Memory B cell (primary cell): ENCODE measurements at regions not wholly inside any gene's neighbourhood (a gene's known extent, or its start where the extent isn't known, plus 50 kb on each side); places are given as distances from the start of the nearest gene placed in this dataset.
"Not testable (repeated sequence)": the region's sequence is repeated elsewhere in the genome, so short reads cannot be mapped to it uniquely, and the experiment has no call there.

Experiments used
- ATAC-seq: fragments of 150-1000 bp; cut with Tn5 transposase; 2 replicates; pipeline ENCODE4 v1.10.0; 2021; ENCODE audit warnings: low read depth, mild to moderate bottlenecking, moderate library complexity
- DNase-seq, 2 donors: peaks; one replicate each; pipeline ENCODE4 v3.0.0; 2022; ENCODE audit warnings: low spot score in 2 of 2
- H3K27ac Mint-ChIP-seq: one replicate; pipeline ENCODE4 v1.8.0; 2022; ENCODE audit warnings: mild to moderate bottlenecking, moderate library complexity, mixed read lengths
- H3K27me3 Mint-ChIP-seq: one replicate; pipeline ENCODE4 v1.8.0; 2022; ENCODE audit warnings: mixed read lengths
- H3K36me3 Mint-ChIP-seq: one replicate; pipeline ENCODE4 v1.8.0; 2022; ENCODE audit warnings: mild to moderate bottlenecking, mixed read lengths
- H3K4me1 Mint-ChIP-seq: one replicate; pipeline ENCODE4 v1.8.0; 2022; ENCODE audit warnings: mixed read lengths
- H3K4me3 Mint-ChIP-seq: one replicate; pipeline ENCODE4 v1.8.0; 2022; ENCODE audit warnings: mild to moderate bottlenecking, moderate library complexity, mixed read lengths
- H3K9me3 Mint-ChIP-seq: one replicate; pipeline ENCODE4 v1.8.0; 2022; ENCODE audit warnings: mixed read lengths

DNA sequence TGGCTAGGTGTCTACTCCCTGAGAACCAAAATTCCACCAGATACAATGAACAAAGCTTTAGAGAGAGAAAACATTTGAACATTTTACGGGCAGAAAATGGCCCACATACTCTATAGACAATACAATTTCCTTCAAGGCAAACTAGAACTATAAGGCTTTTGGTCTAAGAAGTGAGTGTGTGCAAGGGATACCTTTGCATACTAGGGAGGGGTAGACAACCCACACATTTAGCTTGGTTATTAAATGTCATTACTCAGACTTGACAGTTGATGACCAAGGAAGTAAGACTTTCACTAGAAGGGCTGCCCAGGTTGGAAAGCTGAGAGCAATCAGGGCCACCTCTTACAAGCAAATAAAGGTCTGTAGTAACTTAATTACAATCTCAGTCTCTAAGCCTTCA is 64.0 kb upstream of the PLEKHM1 start:
- H3K27me3 Mint-ChIP-seq, H3K36me3 Mint-ChIP-seq, H3K27ac Mint-ChIP-seq, H3K9me3 Mint-ChIP-seq, ATAC-seq, H3K4me3 Mint-ChIP-seq, H3K4me1 Mint-ChIP-seq, DNase-seq: not testable (repeated sequence)

GRCh38 chr17:45558821-45559220 is 68.3 kb upstream of the PLEKHM1 start:
- not testable (repeated sequence) for H3K27me3 Mint-ChIP-seq, H3K9me3 Mint-ChIP-seq, ATAC-seq, H3K36me3 Mint-ChIP-seq, DNase-seq, H3K4me1 Mint-ChIP-seq, H3K4me3 Mint-ChIP-seq, H3K27ac Mint-ChIP-seq

DNA sequence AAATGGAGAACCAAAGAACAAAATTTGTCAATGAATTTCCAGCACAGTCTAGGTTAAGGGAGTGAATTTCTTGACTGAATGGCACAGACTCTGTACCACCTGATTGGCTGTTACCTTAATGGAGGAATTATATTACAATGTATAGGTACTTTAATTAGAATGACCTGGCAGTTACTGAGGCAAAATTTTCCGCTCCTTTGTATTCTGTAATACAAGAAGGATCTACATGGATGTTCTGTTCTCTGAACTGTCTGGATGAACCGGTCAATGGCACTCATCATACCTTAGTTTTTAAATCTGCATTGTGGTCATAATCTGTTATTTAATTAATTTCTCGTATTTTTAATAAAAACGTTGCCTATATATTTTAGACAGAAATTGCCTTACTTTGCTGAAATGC is 72.3 kb upstream of the PLEKHM1 start:
- H3K27ac Mint-ChIP-seq, ATAC-seq, H3K9me3 Mint-ChIP-seq, DNase-seq, H3K36me3 Mint-ChIP-seq, H3K4me1 Mint-ChIP-seq, H3K4me3 Mint-ChIP-seq, H3K27me3 Mint-ChIP-seq: not testable (repeated sequence)

GRCh38 chr17:45563283-45563682 is 72.8 kb upstream of the PLEKHM1 start:
- H3K4me1 Mint-ChIP-seq, DNase-seq, H3K9me3 Mint-ChIP-seq, H3K4me3 Mint-ChIP-seq, H3K27me3 Mint-ChIP-seq, H3K27ac Mint-ChIP-seq, ATAC-seq, H3K36me3 Mint-ChIP-seq: not testable (repeated sequence)

- H3K27ac Mint-ChIP-seq, DNase-seq, ATAC-seq, H3K27me3 Mint-ChIP-seq, H3K9me3 Mint-ChIP-seq, H3K4me3 Mint-ChIP-seq, H3K36me3 Mint-ChIP-seq: not testable (repeated sequence)
- peaks cover 10% of the 10 kb centered on the region for H3K4me1 Mint-ChIP-seq
These were observed 77.8 kb upstream of the PLEKHM1 start for GRCh38 chr17:45568275-45568674.

- H3K4me3 Mint-ChIP-seq, DNase-seq, H3K27me3 Mint-ChIP-seq, ATAC-seq, H3K9me3 Mint-ChIP-seq: not testable (repeated sequence)
- peaks cover 40% of the 10 kb centered on the region for H3K4me1 Mint-ChIP-seq
- H3K27ac Mint-ChIP-seq: peak overlapping the region; percentile 5
- H3K36me3 Mint-ChIP-seq: peaks cover 18% of the 10 kb centered on the region
These were observed 82.8 kb upstream of the PLEKHM1 start for GRCh38 chr17:45573326-45573725.

DNA sequence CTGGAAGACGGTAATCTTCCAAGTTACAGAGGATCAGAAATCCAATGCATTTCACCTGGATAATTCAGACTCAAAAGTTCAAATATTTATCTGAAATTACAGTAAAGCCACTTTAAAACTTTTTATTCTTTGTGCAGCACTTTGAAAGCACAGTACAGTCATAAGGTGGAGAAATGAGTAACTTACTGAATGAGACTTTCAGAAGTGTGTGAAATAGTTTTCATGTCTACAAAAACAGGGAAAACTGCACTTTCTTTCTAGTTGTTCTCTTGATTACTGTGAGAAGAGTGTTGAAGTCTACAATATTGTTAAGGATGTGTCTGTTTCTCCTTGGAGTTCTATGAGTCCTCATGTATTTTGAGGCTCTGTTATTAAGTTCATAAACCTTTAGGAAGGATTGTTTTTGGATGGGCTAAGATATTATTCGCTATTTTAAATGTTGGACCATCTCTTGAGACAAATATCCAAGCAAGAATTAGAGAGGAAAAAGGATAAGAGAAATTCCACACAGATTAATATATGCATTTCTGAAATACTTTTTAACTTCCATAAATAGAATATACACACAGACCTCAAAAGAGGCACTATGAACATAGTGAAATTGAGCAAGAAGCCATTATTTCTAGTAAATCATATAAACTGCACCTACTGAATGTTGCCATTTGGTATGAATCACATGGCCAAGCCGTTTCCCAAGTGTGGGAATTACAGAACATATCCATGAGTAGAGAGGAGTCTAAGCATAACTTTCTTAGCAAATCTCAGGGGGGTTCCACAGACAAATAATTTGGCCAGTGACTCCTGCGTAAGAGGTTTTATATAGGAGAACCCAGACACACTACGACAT is 83.6 kb upstream of the PLEKHM1 start:
- Mint-ChIP-seq H3K9me3 (no peaks in the 10 kb centered on the region), H3K4me1 (peaks cover 43% of the 10 kb centered on the region), H3K27ac (peak overlapping the region; percentile 5), H3K36me3 (peaks cover 18% of the 10 kb centered on the region), H3K27me3 (no peaks in the 10 kb centered on the region), H3K4me3 (no peak overlapping the region)
- ATAC-seq (no peak), DNase-seq (no peak)

DNA sequence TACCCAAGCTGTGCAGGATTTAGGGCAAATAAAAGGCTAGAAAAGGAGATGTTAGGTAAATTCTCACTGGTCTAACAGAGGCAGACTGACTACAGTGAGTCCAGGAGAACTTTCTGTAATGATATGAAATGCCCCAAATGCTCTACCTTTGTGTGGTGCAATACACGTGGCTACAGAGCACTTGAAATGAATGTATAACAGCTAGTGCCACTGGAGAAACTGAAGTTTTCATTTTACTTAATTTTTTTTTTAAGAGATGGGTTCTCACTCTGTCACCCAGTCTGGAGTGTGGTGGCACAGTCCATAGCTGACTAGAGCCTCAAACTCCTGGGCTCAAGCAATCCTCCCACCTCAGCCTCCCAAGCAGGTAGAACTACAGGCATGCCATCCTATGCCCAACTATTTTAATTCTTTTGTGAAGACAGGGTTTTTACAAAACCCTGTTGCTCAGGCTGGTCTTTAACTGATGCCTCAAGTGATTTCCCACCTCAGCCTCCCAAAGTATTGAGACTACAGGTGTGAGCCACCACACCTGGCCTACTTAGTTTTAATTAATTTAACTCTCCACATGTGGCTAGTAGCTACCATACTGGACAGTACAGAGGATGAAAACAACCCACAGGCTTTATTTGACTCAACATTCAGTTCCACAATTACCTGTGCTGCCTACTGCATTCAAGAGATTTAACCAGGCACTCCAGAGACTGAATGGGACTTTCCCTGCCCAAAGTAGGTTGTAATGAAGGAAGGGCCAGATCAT is 84.8 kb upstream of the PLEKHM1 start:
- Mint-ChIP-seq H3K4me1 (peaks cover 54% of the 10 kb centered on the region), H3K36me3 (peaks cover 22% of the 10 kb centered on the region), H3K27me3 (no peaks in the 10 kb centered on the region), H3K4me3 (no peak overlapping the region), H3K27ac (peak overlapping the region; percentile 5), H3K9me3 (no peaks in the 10 kb centered on the region)
- DNase-seq (no peak), ATAC-seq (peak; percentile 65)

DNA sequence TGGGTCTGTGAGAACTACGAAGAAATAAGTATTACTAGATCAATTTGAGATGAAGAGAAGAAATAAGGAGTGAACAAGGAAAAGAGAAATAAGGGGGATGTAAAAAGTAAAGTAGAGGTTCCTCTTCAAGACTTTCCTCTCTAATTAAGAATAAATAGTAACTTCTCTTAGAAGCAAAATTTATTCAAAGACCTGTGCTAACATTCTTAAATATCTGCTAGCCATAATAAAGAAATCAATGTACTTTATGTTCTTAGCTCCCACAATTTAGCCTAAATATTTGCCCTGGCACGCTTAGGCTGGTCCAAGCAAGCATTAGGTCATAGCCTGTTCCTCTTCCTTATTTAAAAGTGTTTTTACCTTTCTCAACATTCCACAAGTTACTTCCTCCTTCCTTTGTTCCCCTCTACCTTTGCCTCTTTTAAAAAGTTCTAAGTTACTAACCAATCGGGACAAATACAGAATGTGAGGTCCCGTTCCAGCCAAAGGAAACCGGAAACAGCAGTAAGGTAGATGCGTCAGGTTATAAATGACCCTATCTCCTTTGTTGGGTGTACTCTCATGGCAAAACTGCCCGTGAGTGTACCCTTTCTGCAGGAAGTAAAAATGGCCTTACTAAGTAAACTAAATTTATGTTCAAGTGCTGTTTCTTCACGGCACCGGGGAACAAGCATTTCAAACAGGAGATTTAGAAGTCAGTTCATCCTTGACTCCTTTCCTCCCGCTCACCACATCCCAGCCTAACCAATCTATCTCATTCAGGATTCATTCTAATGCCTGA is 86.2 kb upstream of the PLEKHM1 start:
- H3K36me3 Mint-ChIP-seq: peaks cover 29% of the 10 kb centered on the region
- DNase-seq, H3K9me3 Mint-ChIP-seq, H3K4me3 Mint-ChIP-seq, ATAC-seq, H3K27me3 Mint-ChIP-seq: not testable (repeated sequence)
- H3K4me1 Mint-ChIP-seq: peaks cover 60% of the 10 kb centered on the region
- H3K27ac Mint-ChIP-seq: peak overlapping the region; percentile 3

DNA sequence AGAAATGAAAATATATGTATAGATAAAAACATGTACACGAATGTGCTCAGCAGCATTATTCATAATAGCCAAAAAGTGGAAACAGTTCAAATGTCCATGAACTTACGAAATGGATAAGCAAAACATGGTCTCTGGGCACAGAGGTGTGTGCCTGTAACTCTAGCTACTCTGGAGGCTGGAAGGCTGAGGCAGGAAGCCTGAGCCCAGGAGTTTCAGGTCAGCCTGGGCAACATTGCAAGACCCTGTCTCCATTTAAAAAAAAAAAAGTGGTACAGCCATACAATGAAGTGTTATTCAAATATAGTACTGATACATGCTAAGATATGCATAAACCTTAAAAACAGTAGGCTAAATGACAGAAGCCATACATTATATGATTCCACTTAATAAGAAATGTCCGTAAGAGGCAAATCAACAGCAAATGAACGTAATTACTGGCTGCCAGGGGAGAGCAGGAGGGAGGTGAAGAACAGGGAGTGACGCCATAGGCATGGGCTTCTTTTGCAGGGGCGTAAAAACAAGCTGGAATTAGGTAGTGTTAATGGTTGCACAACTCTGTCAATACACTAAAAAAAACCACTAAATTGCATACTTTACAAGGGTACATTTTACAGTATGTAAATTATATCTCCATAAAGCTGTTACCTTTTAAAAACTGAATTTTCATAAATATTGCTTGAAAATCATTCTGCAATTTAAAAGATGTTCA is 87.2 kb upstream of the PLEKHM1 start:
- Mint-ChIP-seq H3K27me3 (no peaks in the 10 kb centered on the region), H3K36me3 (peaks cover 31% of the 10 kb centered on the region), H3K9me3 (no peaks in the 10 kb centered on the region), H3K4me1 (peaks cover 61% of the 10 kb centered on the region), H3K27ac (no peak overlapping the region), H3K4me3 (no peak overlapping the region)
- ATAC-seq (no peak), DNase-seq (no peak)

DNA sequence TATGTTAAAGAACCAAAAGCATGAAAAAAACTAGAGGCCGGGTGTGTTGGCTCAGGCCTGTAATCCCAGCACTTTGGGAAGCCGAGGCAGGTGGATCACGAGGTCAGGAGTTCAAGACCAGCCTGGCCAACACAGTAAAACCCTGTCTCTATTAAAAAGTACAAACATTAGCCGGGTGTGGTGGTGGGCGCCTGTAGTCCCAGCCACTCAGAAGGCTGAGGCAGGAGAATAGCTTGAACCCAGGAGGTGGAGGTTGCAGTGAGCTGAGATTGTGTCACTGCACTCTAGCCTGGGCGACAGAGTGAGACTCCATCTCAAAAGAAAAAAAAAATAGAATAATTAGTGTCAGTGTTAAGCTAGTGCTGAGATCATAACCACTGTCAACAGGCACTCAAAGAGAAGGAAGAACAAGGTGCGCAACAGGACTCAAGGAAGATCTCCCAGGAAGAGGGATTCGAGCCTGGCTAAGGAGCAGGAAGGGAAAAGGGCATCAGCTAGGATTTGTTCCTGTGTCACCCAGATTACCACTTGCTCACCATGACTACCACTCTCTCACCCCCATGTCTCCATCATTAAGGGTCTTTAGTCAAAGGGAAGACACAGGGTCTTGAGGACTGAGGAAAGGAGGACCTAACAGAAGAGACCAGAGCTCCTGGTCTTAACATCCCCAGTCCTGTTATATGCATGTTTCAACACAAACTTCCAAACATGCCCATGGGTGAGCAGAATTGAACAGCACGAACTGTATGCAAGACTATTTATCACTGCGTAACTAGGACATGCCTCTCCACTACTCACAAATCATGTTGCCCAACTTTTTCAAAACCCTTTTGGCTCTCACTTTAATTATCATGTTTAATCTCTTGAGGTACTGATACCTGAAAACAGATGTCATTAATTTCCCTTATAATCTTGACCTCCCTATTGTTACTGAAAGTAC is 88.3 kb upstream of the PLEKHM1 start:
- Mint-ChIP-seq H3K4me1 (peaks cover 60% of the 10 kb centered on the region), H3K27me3 (no peaks in the 10 kb centered on the region), H3K27ac (peak overlapping the region; percentile 88), H3K4me3 (no peak overlapping the region), H3K9me3 (no peaks in the 10 kb centered on the region), H3K36me3 (peaks cover 27% of the 10 kb centered on the region)
- ATAC-seq (no peak), DNase-seq (no peak)

DNA sequence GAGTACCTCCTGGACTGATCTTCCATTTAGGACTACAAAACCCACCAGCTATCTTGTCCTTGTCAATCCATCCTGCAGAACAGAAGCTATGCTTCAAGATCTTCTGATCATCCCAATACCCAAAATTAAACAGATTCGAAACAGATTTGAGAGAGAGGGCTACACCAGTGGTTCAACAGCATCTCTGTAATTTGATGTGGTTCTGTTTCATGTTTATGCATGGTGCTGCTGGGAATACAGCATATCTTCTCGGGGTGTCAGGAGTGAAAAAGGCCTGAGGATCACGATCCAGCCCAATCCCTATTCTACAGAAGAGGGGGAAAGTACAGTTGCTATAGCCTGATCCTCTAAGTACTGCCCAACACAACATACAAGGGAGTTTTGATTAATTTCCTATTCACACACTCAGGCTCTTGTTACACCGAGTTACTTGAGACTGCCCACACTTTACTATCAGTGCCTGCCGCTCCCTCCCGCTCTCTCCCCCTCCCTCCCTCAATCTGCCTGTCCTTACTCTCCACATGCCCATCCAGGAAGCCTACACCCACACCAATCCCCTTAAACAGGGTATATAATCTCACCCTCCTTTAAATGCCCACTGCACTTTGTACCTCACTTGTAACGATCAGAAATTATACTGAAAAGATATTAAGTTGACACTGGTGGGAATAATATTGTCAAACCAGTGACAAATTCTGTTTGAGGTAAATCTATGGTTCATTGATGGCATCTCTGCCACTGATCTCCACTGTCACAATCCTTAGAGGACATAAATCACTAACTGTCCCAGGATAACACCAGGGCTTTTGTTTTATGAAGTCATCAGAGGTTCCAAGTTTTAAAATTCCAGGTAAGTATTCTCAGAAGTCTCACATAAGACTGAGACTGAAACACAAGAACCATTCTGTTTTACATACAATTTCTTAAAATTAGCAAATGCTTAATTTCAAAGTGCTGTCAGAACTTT is 89.3 kb upstream of the PLEKHM1 start:
- H3K36me3 Mint-ChIP-seq: peaks cover 25% of the 10 kb centered on the region
- no peaks in the 10 kb centered on the region for H3K27me3 Mint-ChIP-seq
- DNase-seq (no peak), ATAC-seq (no peak)
- H3K4me1 Mint-ChIP-seq: peaks cover 57% of the 10 kb centered on the region
- H3K9me3 Mint-ChIP-seq: no peaks in the 10 kb centered on the region
- H3K4me3 Mint-ChIP-seq: no peak overlapping the region
- peak overlapping the region; percentile 88 for H3K27ac Mint-ChIP-seq
